ENCODE measurements at regions not wholly inside any gene's neighbourhood (a gene's known extent, or its start where the extent isn't known, plus 50 kb on each side); places are given as distances from the start of the nearest gene placed in this dataset.

DNA sequence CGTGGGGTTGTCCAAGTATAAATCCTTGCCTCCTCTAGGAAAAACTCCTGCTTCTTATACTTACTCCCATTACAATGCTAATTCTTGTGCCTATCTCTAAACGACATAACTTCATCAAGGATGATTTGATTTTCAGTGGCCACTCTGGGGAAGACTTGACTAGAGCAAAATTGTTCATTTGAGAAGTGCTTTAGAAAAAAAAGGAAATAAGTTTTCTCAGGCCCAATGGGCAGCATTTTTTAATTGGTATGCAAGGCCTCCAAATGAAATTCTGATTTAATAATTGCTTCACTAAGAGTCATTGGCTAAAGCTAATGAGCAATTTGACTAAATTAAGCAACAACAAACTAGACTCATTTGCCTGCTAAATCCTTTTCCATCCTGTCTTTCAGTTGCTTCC lies 496.1 kb downstream of the TSN start (continued):
- TF ChIP-seq ZNF3 (CRISPR knock-in tag; IDR thresholded peaks at IDR 0.05), result no peak
- TF ChIP-seq ARNT (IDR thresholded peaks at IDR 0.05), result no peak

DNA sequence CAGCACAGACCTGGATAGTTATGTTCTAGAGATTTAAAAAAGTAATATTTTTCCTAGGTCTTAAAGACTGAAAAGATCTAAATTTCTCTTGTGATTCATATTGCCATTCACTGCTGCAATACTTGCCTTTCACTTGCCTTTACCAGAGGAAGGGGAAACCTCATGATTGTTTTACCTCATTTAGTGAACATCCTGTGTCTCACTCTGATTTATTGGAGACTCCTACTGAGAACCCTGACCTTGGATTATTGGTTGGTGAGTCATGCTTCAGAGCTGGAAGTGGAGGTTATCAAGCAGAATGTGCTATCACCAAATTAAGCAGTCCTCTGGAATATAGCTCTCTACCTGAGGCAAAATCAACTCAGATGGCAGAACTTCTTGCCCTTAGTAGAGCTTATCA lies 500.5 kb downstream of the TSN start:
- no peaks in the 10 kb centered on the region for H3K79me2 ChIP-seq (ENCODE audit: control insufficient read depth, insufficient read depth, low read length)
- no peaks in the 10 kb centered on the region for H3K27me3 ChIP-seq (ENCODE audit: control insufficient read depth in 2 of 2, insufficient read depth in 2 of 2, low read length in 2 of 2)
- H3K4me3 ChIP-seq, result no peak overlapping the region
- H3K4me1 ChIP-seq (replicated peaks in 1 of 2; ENCODE audit: control insufficient read depth in 2 of 2, insufficient read depth in 2 of 2, low read length in 2 of 2), result no peaks in the 10 kb centered on the region
- no TSS peak for BruUV-seq (replicated peaks)
- H3K27ac ChIP-seq (ENCODE audit: extremely low read depth, low read depth, low read length), result no peak overlapping the region
- FAIRE-seq (no peak), ATAC-seq (no peak), DNase-seq (ENCODE audit: extremely low read depth in 1 of 4, low spot score in 3 of 4) (no peak)
- H3K9me3 ChIP-seq (replicated peaks; ENCODE audit: control insufficient read depth, insufficient read depth, low read depth, low read length), result no peaks in the 10 kb centered on the region
- intact Hi-C loops (cut with micrococcal nuclease) (no loop called here), in situ Hi-C loops (cut with MboI) (no loop called here)
- no peaks in the 10 kb centered on the region for H3K9me1 ChIP-seq (ENCODE audit: control insufficient read depth, insufficient read depth, low read length)
- no peak overlapping the region for H2AFZ ChIP-seq (ENCODE audit: low read depth, low read length)
- H4K20me1 ChIP-seq (replicated peaks; ENCODE audit: control insufficient read depth, insufficient read depth, low read length), result no peaks in the 10 kb centered on the region; the same call in 1 of the 2 replicates
- ChIA-PET CTCF (ENCODE audit: low intra/inter-chr PET ratio) (no interaction called here), POLR2A (no interaction called here)
- H3K9ac ChIP-seq (ENCODE audit: insufficient read depth in 1 of 2, low read depth in 2 of 2, low read length in 2 of 2), result no peak overlapping the region
- H3K36me3 ChIP-seq (ENCODE audit: control insufficient read depth, insufficient read depth, low read length), result no peaks in the 10 kb centered on the region
- no peak overlapping the region for H3K4me2 ChIP-seq (ENCODE audit: insufficient read depth, low read length)
- TF ChIP-seq HDGF (IDR thresholded peaks at IDR 0.05) (no peak), ZHX1 (conservative IDR thresholded peaks at IDR 0.05; ENCODE audit: low read length) (no peak), TAF7 (tag; IDR thresholded peaks at IDR 0.05) (no peak), HNRNPK (IDR thresholded peaks at IDR 0.05; ENCODE audit: low read depth, low read length, poor library complexity, severe bottlenecking) (no peak), KDM1A (IDR thresholded peaks at IDR 0.05) (no peak), BDP1 (IDR thresholded peaks at IDR 0.05; ENCODE audit: insufficient read depth, insufficient read length) (no peak), SUPT5H (IDR thresholded peaks at IDR 0.05) (no peak), EGR1 (conservative IDR thresholded peaks at IDR 0.05) (no peak), PPARD (CRISPR knock-in tag; IDR thresholded peaks at IDR 0.05) (no peak), MTF1 (CRISPR knock-in tag; IDR thresholded peaks at IDR 0.05; ENCODE audit: borderline replicate concordance) (no peak), PRDM10 (IDR thresholded peaks at IDR 0.05; ENCODE audit: partially characterized antibody) (no peak), MCM2 (IDR thresholded peaks at IDR 0.05; ENCODE audit: low read depth) (no peak), MYNN (IDR thresholded peaks at IDR 0.05) (no peak), MYNN (CRISPR knock-in tag; IDR thresholded peaks at IDR 0.05) (no peak), CREM (IDR thresholded peaks at IDR 0.05; ENCODE audit: low read depth) (no peak), C11orf30 (IDR thresholded peaks at IDR 0.05; ENCODE audit: low read depth) (no peak), MED1 (CRISPR knock-in tag; IDR thresholded peaks at IDR 0.05; ENCODE audit: borderline replicate concordance) (no peak), USF2 (CRISPR knock-in tag; IDR thresholded peaks at IDR 0.05) (no peak)
